Smooth muscle cell (in vitro differentiated cells): ENCODE measurements at regions not wholly inside any gene's neighbourhood (a gene's known extent, or its start where the extent isn't known, plus 50 kb on each side); places are given as distances from the start of the nearest gene placed in this dataset.
"Not testable (repeated sequence)": the region's sequence is repeated elsewhere in the genome, so short reads cannot be mapped to it uniquely, and the experiment has no call there.

Experiments
- DNase-seq: peaks from one replicate; lab custom pipeline; 2025; ENCODE audit not compliant: unreplicated experiment; lab: John Stamatoyannopoulos, UW
- H2AFZ ChIP-seq: fragments of 200-600 bp; sonication (generic); 2 replicates; pipeline ENCODE4 v1.6.0; 2016; ENCODE audit warnings: antibody characterized with exemption, low read depth, mild to moderate bottlenecking
- H3F3A ChIP-seq: fragments of 200-600 bp; sonication (generic); 2 replicates; pipeline ENCODE4 v1.6.0; 2017; ENCODE audit warnings: antibody characterized with exemption, low read depth
- H3K27ac ChIP-seq: fragments of 200-600 bp; sonication (generic); 2 replicates; pipeline ENCODE4 v1.5.1; 2016; ENCODE audit warnings: low read depth, mild to moderate bottlenecking
- H3K27me3 ChIP-seq: fragments of 200-600 bp; sonication (generic); 2 replicates; pipeline ENCODE4 v1.6.1; 2016; ENCODE audit warnings: low read depth, mild to moderate bottlenecking
- H3K36me3 ChIP-seq: fragments of 200-600 bp; sonication (generic); 2 replicates; pipeline ENCODE4 v1.5.1; 2016; ENCODE audit warnings: low read depth
- H3K4me1 ChIP-seq: fragments of 200-600 bp; sonication (generic); 2 replicates; pipeline ENCODE4 v1.5.1; 2016; ENCODE audit warnings: low read depth
- H3K4me2 ChIP-seq: fragments of 200-600 bp; sonication (generic); 2 replicates; pipeline ENCODE4 v1.6.0; 2016; ENCODE audit warnings: mild to moderate bottlenecking
- H3K4me3 ChIP-seq: fragments of 200-600 bp; sonication (generic); 2 replicates; pipeline ENCODE4 v1.5.1; 2016; ENCODE audit warnings: mild to moderate bottlenecking
- H3K79me2 ChIP-seq: fragments of 200-600 bp; sonication (generic); 2 replicates; pipeline ENCODE4 v1.6.0; 2016; ENCODE audit warnings: low read depth, mild to moderate bottlenecking
- H3K9ac ChIP-seq: fragments of 200-600 bp; sonication (generic); 2 replicates; pipeline ENCODE4 v1.6.0; 2016; ENCODE audit warnings: low read depth
- H3K9me3 ChIP-seq: fragments of 200-600 bp; sonication (generic); replicated peaks from 2 replicates; pipeline ENCODE4 v1.5.1; 2016; ENCODE audit warnings: low read depth
- H4K20me1 ChIP-seq: fragments of 200-600 bp; sonication (generic); 2 replicates; pipeline ENCODE4 v1.6.0; 2016; ENCODE audit warnings: low read depth
- CTCF ChIP-seq: fragments of 200-600 bp; sonication (generic); IDR thresholded peaks from 2 replicates; pipeline ENCODE4 v1.5.1; 2017; ENCODE audit warnings: borderline replicate concordance, mild to moderate bottlenecking, antibody characterized with exemption; ENCODE audit not compliant: insufficient read depth, poor library complexity, severe bottlenecking
- WGBS: methylation state at CpG from one replicate; pipeline ENCODE4 v1.1.7; 2016; ENCODE audit warnings: low lambda C conversion rate; 5-methylcytosine and 5-hydroxymethylcytosine counted together

GRCh38 chr21:14824126-14824525 is 240.7 kb downstream of the NRIP1 start:
- H3K4me3 ChIP-seq, result no peak overlapping the region

DNA sequence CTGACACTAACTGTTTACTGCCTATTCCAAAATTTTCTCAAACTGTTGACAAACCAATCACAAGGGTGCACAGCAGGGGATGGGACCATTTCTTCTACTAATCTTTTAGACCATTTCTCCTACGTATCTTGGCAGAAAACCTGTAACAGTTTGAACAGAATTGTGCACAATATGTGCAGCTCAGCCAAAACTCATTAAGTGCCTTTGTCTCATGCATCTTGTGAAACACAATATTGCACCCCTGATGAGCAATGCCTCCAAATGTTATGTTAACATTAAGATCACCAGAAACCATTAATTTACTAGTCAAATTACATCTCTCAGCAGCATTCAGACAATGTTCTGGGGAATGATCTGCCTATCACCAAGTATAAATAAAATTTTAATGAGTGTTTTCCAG is 247.5 kb downstream of the NRIP1 start:
- no peak for TF ChIP-seq CTCF
- Histone ChIP-seq H3K4me2 (no peak overlapping the region), H3K4me3 (no peak overlapping the region), H3K9me3 (peaks cover 8% of the 10 kb centered on the region), H3K36me3 (no peaks in the 10 kb centered on the region), H2AFZ (no peak overlapping the region), H3K9ac (no peak overlapping the region), H3K27me3 (no peaks in the 10 kb centered on the region), H4K20me1 (no peaks in the 10 kb centered on the region), H3K27ac (no peak overlapping the region), H3F3A (no peaks in the 10 kb centered on the region), H3K79me2 (no peaks in the 10 kb centered on the region), H3K4me1 (no peaks in the 10 kb centered on the region)
- WGBS, result 81% methylated on average over 1 of the region's 1 CpG
- DNase-seq, result no peak

More at GRCh38 chr21:14824126-14824525, 240.7 kb downstream of the NRIP1 start:
- Histone ChIP-seq H3K79me2 (no peaks in the 10 kb centered on the region), H3K9me3 (no peaks in the 10 kb centered on the region), H4K20me1 (no peaks in the 10 kb centered on the region), H3K27ac (no peak overlapping the region), H3K4me2 (no peak overlapping the region), H3F3A (no peaks in the 10 kb centered on the region), H3K4me1 (no peaks in the 10 kb centered on the region), H2AFZ (no peak overlapping the region), H3K36me3 (no peaks in the 10 kb centered on the region), H3K9ac (no peak overlapping the region), H3K27me3 (no peaks in the 10 kb centered on the region)
- no peak for DNase-seq
- WGBS, result 93% methylated on average over 3 of the region's 3 CpGs
- TF ChIP-seq CTCF, result no peak

DNA sequence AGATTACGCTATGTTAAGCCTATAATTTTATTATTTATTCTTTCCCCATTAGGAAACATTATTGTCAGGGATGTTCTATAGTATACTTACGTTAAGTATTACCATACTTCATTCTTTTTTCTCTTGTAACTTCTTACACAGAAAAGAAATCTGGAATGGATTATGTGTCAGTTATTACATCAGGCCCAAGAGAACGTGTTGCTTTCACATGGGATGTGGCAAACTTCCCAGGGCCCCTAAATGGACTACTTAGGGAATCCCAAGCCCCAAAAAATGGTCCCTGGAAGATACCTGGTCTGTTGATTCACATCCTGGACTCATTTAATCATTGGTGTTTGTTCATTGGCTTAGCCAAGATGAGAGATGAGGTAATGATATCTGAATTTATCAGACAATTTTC is 249.8 kb downstream of the NRIP1 start:
- Histone ChIP-seq H3K4me2 (no peak overlapping the region), H3K27ac (no peak overlapping the region), H3K79me2 (no peaks in the 10 kb centered on the region), H4K20me1 (no peaks in the 10 kb centered on the region), H3K9ac (no peak overlapping the region), H3K4me1 (no peaks in the 10 kb centered on the region), H3K9me3 (peaks cover 8% of the 10 kb centered on the region), H2AFZ (no peak overlapping the region), H3K4me3 (no peak overlapping the region), H3K27me3 (no peaks in the 10 kb centered on the region), H3K36me3 (no peaks in the 10 kb centered on the region), H3F3A (no peaks in the 10 kb centered on the region)
- DNase-seq, result no peak
- no peak for TF ChIP-seq CTCF
- 90% methylated on average over 3 of the region's 3 CpGs for WGBS

GRCh38 chr21:14814282-14814681 is 250.5 kb downstream of the NRIP1 start:
- Histone ChIP-seq H3K36me3 (no peaks in the 10 kb centered on the region), H2AFZ (no peak overlapping the region), H3K9ac (no peak overlapping the region), H3K9me3 (peaks cover 8% of the 10 kb centered on the region), H3K4me2 (no peak overlapping the region), H3K27ac (no peak overlapping the region), H3F3A (no peaks in the 10 kb centered on the region), H3K79me2 (no peaks in the 10 kb centered on the region), H3K4me1 (no peaks in the 10 kb centered on the region), H4K20me1 (no peaks in the 10 kb centered on the region), H3K27me3 (no peaks in the 10 kb centered on the region), H3K4me3 (no peak overlapping the region)
- WGBS, result 85% methylated on average over 3 of the region's 3 CpGs
- no peak for DNase-seq
- no peak for TF ChIP-seq CTCF

GRCh38 chr21:14804170-14804569 is 258.1 kb upstream of the SAMSN1 start:
- not testable (repeated sequence) for H3K4me3 ChIP-seq, H3K4me2 ChIP-seq, H3F3A ChIP-seq, H3K9me3 ChIP-seq, H4K20me1 ChIP-seq, H3K36me3 ChIP-seq, H3K4me1 ChIP-seq, H3K79me2 ChIP-seq, H3K9ac ChIP-seq, H2AFZ ChIP-seq, H3K27me3 ChIP-seq, H3K27ac ChIP-seq, DNase-seq
- 87% methylated on average over 2 of the region's 2 CpGs for WGBS
